Kidney tubule cell (primary cell): ENCODE measurements at regions not wholly inside any gene's neighbourhood (a gene's known extent, or its start where the extent isn't known, plus 50 kb on each side); places are given as distances from the start of the nearest gene placed in this dataset.
"Not testable (repeated sequence)": the region's sequence is repeated elsewhere in the genome, so short reads cannot be mapped to it uniquely, and the experiment has no call there.

Source experiments
- DNase-seq: peaks from one replicate; pipeline ENCODE4 v3.0.0-alpha.2; 2018; ENCODE audit warnings: low spot score

DNA sequence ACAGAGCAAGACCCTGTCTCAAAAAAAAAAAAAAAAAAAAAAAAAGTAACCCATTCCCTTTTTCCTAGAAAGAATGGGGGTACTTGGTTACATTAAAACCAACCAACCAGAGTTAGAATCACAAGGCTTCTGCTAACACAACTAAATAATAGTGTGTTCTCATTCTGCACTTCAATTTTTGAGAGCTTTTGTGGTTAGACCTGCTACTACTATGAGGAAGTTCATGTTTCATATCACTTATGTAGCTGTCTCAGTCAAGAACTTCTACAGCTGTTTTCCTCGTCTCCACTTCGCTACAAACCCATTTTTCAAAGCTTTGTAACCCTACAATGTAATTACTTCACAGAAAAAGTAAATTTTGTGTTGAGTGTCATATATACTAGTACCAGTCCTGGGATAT, 58.3 kb downstream of the PDHA2 start:
- DNase-seq = no peak

GRCh38 chr4:95909211-95909610, 69.3 kb downstream of the PDHA2 start:
- no peak for DNase-seq

- no peak for DNase-seq
Observed at GRCh38 chr4:95910749-95911148, 70.9 kb downstream of the PDHA2 start.

GRCh38 chr4:95921470-95921869, 81.6 kb downstream of the PDHA2 start:
- no peak for DNase-seq

DNA sequence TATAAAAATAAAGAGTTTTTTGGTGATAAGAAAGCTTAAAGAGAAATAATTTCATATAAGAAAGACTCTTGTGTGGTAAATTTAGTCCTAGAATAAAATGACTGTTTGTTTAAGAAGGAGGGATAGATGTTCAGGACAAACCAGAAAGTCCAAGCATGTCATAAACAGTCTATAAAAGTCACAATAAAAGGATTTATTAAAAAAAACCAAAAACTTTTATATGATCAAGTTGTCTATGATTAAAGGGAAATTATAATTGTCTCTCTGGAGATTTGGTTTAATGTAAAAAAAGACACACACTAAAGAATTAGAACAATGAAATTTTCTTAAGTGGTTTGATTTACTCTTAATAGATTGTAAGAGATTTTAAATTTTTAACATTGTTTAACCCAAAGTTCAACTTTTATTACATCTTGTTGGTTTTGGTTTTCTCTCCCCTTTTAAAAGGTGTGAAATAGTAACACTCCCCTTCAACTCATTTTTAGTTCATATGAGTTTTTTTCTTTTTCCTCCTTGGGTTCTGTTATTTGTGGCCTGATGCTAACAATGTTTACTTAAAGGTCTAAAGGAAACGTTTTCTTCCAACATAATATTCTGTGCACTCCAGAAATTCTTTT, 89.7 kb downstream of the PDHA2 start:
- DNase-seq = no peak

DNA sequence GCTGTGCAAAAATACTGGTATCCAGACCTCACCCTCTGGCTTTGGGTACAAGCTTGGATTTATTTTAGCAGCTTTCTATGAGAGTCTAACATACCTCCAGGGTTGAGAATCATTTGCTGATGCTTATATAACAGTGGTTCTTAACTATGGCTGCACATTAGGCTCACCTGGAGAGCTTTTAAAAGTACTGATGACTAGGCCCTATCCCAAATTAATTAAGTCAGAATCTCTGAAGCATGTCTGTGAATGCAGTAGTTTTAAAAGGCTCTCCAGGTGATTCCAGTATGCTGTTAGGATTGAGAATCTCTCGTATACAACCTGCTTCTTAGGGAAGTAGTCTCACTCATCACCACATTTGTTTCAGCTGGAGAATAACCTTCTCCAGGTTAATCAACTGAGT, 99.2 kb downstream of the PDHA2 start:
- DNase-seq = no peak

GRCh38 chr4:95949136-95949765, 109.4 kb downstream of the PDHA2 start:
- DNase-seq = no peak

DNA sequence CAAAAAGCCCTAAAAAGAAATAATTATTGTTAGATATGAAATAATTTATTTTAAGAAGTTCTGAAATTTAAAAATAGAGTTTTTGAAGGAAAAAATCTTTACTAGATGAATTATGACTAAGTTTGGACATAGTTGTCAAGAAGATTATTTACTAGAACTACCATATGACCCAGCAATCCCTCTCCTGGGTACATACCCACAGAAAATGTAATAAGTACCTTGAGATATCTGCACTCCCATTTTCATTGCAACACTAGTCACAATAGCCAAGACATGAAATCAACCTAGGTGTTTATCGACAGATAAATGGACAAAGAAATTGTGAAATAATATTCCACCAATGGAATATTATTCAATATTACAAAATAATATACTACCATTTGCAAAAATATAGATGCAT, 109.9 kb downstream of the PDHA2 start:
- no peak for DNase-seq

- not testable (repeated sequence) for DNase-seq
Observed at GRCh38 chr4:95952538-95952937, 112.6 kb downstream of the PDHA2 start.

DNA sequence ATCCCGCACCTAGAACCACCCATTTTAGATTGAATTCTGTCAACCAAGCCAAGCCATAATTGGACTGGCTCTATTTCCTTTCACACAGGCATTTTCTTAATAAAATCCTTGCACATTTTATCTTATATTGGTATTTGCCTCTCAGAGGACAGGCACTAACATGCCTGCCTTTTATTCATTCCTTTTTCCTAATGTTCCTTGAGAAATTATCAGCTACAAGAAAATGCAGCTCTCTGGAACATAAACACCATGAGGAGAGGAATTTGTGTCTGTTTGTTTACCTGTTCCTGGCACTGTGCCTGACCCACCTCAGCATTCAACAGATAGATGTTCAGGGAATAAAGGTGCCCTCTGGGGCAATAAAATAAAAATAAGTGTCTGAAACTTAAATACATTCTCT, 116.2 kb downstream of the PDHA2 start:
- DNase-seq = no peak

DNA sequence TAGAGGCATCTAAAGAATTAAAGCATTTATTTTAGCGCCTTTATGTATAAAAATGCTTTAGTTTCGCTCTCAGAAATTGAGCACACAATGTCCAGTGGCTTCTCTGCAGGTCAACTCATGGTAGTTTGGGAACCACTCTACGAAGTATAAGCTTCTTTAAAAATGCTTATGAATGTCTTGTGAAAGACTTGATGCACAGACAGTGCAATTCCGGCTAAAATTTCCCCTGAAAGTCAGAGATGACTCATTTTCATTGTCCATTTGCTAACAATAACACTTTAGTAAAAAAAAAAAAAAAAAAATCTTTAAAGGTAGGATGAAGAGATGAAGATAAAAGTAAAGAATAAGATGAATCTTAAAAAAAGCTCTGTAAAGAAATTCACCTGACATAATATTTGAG, 117.2 kb downstream of the PDHA2 start:
- no peak for DNase-seq

DNA sequence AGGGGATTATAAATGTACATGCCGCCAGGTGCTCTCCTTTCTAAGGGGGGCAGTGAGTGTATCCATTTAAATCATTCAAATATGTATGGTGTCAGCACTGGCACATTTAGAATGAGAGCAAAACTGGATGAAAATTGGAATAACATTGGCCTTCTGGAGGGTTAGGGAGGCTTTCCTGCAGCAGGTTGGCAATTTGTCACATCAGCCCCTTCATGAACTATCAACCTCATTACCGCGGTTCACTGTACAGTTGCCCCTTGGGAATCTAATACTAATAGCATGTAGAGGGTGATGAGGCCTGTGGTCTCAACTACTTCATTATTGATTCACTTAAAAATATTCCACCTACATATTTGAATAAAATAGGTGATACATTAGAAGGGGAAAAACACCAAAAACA, 117.9 kb downstream of the PDHA2 start:
- no peak for DNase-seq

DNA sequence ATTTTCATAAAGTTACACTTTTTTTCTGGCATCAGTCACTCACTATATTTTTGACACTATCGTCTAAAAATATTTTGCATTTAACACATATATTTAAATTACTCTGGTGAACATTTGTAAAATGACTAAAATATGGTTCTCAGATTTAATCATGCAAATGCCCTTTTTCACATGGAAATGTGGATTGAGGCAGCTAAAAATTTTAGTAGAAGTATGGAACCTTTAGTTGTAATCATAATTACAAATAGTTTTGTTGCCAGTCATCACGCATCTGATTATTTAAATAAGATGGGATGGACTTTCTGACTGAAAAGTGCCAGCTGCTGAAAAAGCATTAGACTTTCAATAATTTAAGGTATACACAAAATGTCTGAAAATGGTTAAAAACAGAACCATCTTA, 119.3 kb downstream of the PDHA2 start:
- DNase-seq = no peak

GRCh38 chr4:95959633-95960032, 119.7 kb downstream of the PDHA2 start:
- no peak for DNase-seq

- DNase-seq = no peak
Observed at GRCh38 chr4:95963456-95963855, 123.6 kb downstream of the PDHA2 start.

DNA sequence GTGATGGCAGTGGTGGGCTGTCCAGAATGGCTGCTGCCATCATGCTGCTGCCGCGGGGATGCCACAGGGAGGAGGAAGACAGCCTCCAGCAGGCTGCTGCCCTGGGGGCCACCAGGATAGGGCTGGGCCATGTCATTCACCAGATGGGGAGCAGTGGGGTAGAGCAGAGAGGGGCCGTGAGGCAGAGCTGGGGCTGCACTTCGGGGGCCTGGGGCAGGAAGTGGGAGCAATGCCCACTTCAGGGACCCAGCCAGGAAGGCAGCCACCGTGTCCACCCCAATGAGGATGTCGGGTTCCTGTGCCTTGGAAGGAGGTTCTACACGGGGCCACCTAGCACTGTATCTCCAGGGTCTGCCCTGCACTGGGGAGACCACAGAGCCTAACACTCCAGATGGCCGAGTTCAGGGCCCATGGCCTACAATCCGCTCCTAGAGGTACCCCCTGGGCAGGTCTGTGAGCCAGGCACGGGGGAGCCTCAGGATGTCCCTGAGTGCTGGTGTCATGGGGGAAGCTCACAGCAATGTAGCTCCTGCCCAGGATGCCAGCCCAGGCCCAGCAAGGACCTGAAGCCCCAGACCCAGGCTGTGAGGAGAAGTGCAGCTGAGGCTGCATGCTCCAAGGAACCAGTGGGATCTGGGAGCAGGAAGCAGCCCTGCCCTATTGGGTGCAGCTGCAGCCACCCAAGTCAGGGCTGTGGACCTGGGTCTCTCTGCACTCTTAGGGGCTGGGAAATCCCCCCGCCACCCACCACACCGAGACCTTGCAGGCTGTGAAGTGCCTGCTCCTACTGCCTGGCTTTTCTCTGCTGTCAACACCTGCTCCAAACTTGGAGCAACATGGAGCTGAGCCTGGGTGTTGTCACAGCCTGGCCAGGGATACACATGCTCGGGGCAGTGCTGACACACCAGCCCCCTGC, 140.3 kb downstream of the PDHA2 start:
- no peak for DNase-seq

DNA sequence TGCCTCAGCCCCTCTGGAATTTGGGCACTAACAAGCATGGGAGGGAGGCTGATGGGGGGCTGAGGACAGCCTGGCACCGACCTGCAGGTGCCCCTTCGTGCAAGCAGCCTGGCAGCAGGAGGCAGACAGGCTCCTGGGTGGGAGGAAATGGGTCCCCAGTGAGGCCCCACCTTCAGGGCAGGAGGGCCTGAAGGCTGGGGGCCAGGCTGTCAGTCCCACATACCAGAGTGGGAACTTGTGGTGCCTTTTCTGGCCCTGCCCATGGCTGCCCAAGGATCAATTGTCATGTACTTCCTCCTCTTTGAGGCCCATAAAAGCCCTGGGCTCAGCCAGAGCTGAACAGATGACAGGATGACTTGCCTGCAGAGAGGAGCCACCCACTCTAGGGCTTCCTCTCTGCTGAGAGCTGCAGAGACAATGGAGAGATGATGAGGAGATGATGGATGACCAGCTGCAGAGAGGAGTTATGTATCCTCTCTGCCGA, 141.0 kb downstream of the PDHA2 start:
- DNase-seq = no peak

- no peak for DNase-seq
Observed at GRCh38 chr4:95981591-95981990, 141.7 kb downstream of the PDHA2 start.

- DNase-seq = no peak
Observed at GRCh38 chr4:95982516-95982915, 142.6 kb downstream of the PDHA2 start.

GRCh38 chr4:95984081-95984480, 144.2 kb downstream of the PDHA2 start:
- DNase-seq = no peak

DNA sequence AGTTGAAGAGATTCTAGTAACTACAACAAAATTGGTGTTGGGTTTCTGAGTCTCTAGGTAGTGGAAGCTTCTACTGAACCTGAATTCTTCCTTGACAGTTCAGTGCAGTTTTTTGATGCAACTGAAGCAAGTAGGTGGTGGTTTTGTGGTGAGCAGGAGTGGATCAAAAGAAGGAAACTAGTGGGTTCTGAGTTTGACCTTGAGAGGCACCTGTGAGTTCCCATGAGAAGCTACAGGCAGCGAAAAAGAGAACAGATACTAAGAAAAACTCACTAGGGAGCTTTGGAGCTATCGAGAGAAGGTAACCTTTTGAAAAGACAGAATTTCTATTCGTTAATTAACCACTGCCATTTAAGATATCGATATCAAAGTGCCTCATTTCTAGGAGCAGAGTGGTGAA, 145.2 kb downstream of the PDHA2 start:
- DNase-seq = no peak

GRCh38 chr4:95985791-95986550, 146.1 kb downstream of the PDHA2 start:
- no peak for DNase-seq
